ENCODE measurements at regions not wholly inside any gene's neighbourhood (a gene's known extent, or its start where the extent isn't known, plus 50 kb on each side); places are given as distances from the start of the nearest gene placed in this dataset.
A peak's percentile ranks its signal among the peaks of the same experiment; 100 is the strongest.

GRCh38 chr3:87796137-87796842 lies 262.5 kb downstream of the CGGBP1 start (continued):
- TF ChIP-seq ATF3 (IDR thresholded peaks at IDR 0.05) (peak; percentile 96), ATF3 (CRISPR knock-in tag; conservative IDR thresholded peaks at IDR 0.05) (no peak; the same call in 1 of the 2 replicates), ARID1B (IDR thresholded peaks at IDR 0.05) (peak; percentile 98), ZNF507 (tag; conservative IDR thresholded peaks at IDR 0.05) (no peak), PHB2 (IDR thresholded peaks at IDR 0.05; ENCODE audit: low read depth) (peak; percentile 87), NFIC (IDR thresholded peaks at IDR 0.05) (peak; percentile 86), GABPB1 (CRISPR knock-in tag; IDR thresholded peaks at IDR 0.05) (no peak), ZNF695 (CRISPR knock-in tag; IDR thresholded peaks at IDR 0.05) (no peak), NCOA6 (IDR thresholded peaks at IDR 0.05) (0 out of 2 replicates have a peak, but pooled peaks have one; percentile 37), OTX1 (CRISPR knock-in tag; IDR thresholded peaks at IDR 0.05) (peak; percentile 55; the same call in 1 of the 2 replicates), NCOA1 (IDR thresholded peaks at IDR 0.05; ENCODE audit: low read depth) (peak; percentile 88), KDM1A (IDR thresholded peaks at IDR 0.05) (peak; percentile 96 to 97), SMAD4 (CRISPR knock-in tag; conservative IDR thresholded peaks at IDR 0.05) (peak; percentile 73), SMARCE1 (IDR thresholded peaks at IDR 0.05) (peak; percentile 95), ATF7 (IDR thresholded peaks at IDR 0.05) (0 out of 2 replicates have a peak, but pooled peaks have one; percentile 56), FOXK2 (conservative IDR thresholded peaks at IDR 0.05 in 1 of 2, IDR thresholded peaks at IDR 0.05 in 1 of 2; ENCODE audit: low read depth in 2 of 2) (peak; percentile 30 to 41; a peak in 3 of 4 replicates), MLLT1 (IDR thresholded peaks at IDR 0.05) (peak; percentile 76 to 89; a peak in 3 of 4 replicates), BACH1 (tag; IDR thresholded peaks at IDR 0.05) (no peak), TBL1XR1 (IDR thresholded peaks at IDR 0.05; ENCODE audit: low read length in 2 of 2) (peak in 1 of 2 experiments; percentile 67; a peak in 3 of 4 replicates), ZNF134 (CRISPR knock-in tag; conservative IDR thresholded peaks at IDR 0.05) (no peak), CC2D1A (IDR thresholded peaks at IDR 0.05) (peak; percentile 93), CREB1 (IDR thresholded peaks at IDR 0.05) (peak; percentile 53; the same call in 1 of the 2 replicates), CREB1 (CRISPR knock-in tag; IDR thresholded peaks at IDR 0.05) (no peak), NCOR1 (IDR thresholded peaks at IDR 0.05) (peak; percentile 94), SOX6 (IDR thresholded peaks at IDR 0.05) (peak; percentile 100), ID3 (CRISPR knock-in tag; IDR thresholded peaks at IDR 0.05) (no peak), ID3 (tag; IDR thresholded peaks at IDR 0.05) (no peak), VEZF1 (CRISPR knock-in tag; IDR thresholded peaks at IDR 0.05) (peak; percentile 42; the same call in 1 of the 2 replicates), FOXJ2 (tag; IDR thresholded peaks at IDR 0.05) (0 out of 2 replicates have a peak, but pooled peaks have one; percentile 49)
